CD8-positive, alpha-beta memory T cell (primary cell): ENCODE measurements at regions not wholly inside any gene's neighbourhood (a gene's known extent, or its start where the extent isn't known, plus 50 kb on each side); places are given as distances from the start of the nearest gene placed in this dataset.

Experiments
- CTCF ChIA-PET: fragments of 350-600 bp; sonication (Branson Sonifier 250); formaldehyde crosslinking; loops from one replicate; lab custom pipeline; 2021; ENCODE audit warnings: antibody characterized with exemption; lab: Charles Lee
- POLR2A ChIA-PET: fragments of 350-600 bp; sonication (Branson Sonifier 250); formaldehyde crosslinking; loops from one replicate; lab custom pipeline; 2021; ENCODE audit warnings: antibody characterized with exemption; lab: Charles Lee
- DNase-seq, 5 donors: peaks; one replicate each; pipeline versions ENCODE4 v3.0.0 to v3.0.0-alpha.2; 2020 to 2022; ENCODE audit warnings: mixed read lengths in 1 of 5
- H3K27ac ChIP-seq: one replicate; pipeline ENCODE4 v1.7.0; 2013; ENCODE audit warnings: low read depth, mild to moderate bottlenecking, low read length, moderate library complexity
- H3K27me3 ChIP-seq: 2 replicates; pipeline ENCODE4 v1.7.0; 2013; ENCODE audit warnings: low read length, mild to moderate bottlenecking; ENCODE audit not compliant: insufficient read depth, poor library complexity, severe bottlenecking
- H3K36me3 ChIP-seq: 2 replicates; pipeline ENCODE4 v1.7.0; 2013; ENCODE audit warnings: mild to moderate bottlenecking, low read length, moderate library complexity; ENCODE audit not compliant: insufficient read depth
- H3K4me1 ChIP-seq: 2 replicates; pipeline ENCODE4 v1.7.0; 2013; ENCODE audit warnings: mild to moderate bottlenecking, low read length, moderate library complexity; ENCODE audit not compliant: insufficient read depth
- H3K4me3 ChIP-seq: 2 replicates; pipeline ENCODE4 v1.7.0; 2013; ENCODE audit warnings: mild to moderate bottlenecking, low read length
- H3K9me3 ChIP-seq: 2 replicates; pipeline ENCODE4 v1.7.0; 2013; ENCODE audit warnings: mild to moderate bottlenecking, low read length
- H3K27ac Mint-ChIP-seq, 8 donors: one replicate each; pipeline ENCODE4 v1.8.0; 2020 to 2021; ENCODE audit warnings: mixed read lengths in 8 of 8, mild to moderate bottlenecking in 6 of 8, inconsistent platforms in 3 of 8, moderate library complexity in 3 of 8
- H3K27me3 Mint-ChIP-seq, 2 donors: one replicate each; pipeline ENCODE4 v1.8.0; 2020 to 2021; ENCODE audit warnings: mixed read lengths in 2 of 2, mild to moderate bottlenecking in 1 of 2, moderate library complexity in 1 of 2
- H3K36me3 Mint-ChIP-seq, 3 donors: one replicate each; pipeline ENCODE4 v1.8.0; 2020 to 2021; ENCODE audit warnings: mixed read lengths in 3 of 3, inconsistent platforms in 1 of 3, mild to moderate bottlenecking in 1 of 3
- H3K4me1 Mint-ChIP-seq, 3 donors: one replicate each; pipeline ENCODE4 v1.8.0; 2020 to 2021; ENCODE audit warnings: mixed read lengths in 3 of 3, inconsistent platforms in 1 of 3, mild to moderate bottlenecking in 1 of 3
- H3K4me3 Mint-ChIP-seq, 7 donors: one replicate each; pipeline ENCODE4 v1.8.0; 2020 to 2021; ENCODE audit warnings: mixed read lengths in 7 of 7, mild to moderate bottlenecking in 6 of 7, moderate library complexity in 4 of 7, inconsistent platforms in 2 of 7
- H3K9me3 Mint-ChIP-seq, 5 donors: one replicate each; pipeline ENCODE4 v1.8.0; 2020 to 2022; ENCODE audit warnings: mixed read lengths in 5 of 5, mild to moderate bottlenecking in 3 of 5, moderate library complexity in 2 of 5, inconsistent platforms in 1 of 5

GRCh38 chr9:115289757-115290208 lies 171.8 kb upstream of the TNC start:
- Mint-ChIP-seq H3K4me3 (no peak overlapping the region), H3K4me1 (no peaks in the 10 kb centered on the region), H3K36me3 (no peaks in the 10 kb centered on the region), H3K27me3 (peaks cover 3 to 6% of the 10 kb centered on the region in 2 donors), H3K9me3 (no peaks in the 10 kb centered on the region), H3K27ac (no peak overlapping the region)
- Histone ChIP-seq H3K27ac (no peak overlapping the region), H3K4me1 (no peaks in the 10 kb centered on the region), H3K36me3 (no peaks in the 10 kb centered on the region), H3K9me3 (no peaks in the 10 kb centered on the region), H3K4me3 (no peak overlapping the region), H3K27me3 (no peaks in the 10 kb centered on the region)
- POLR2A ChIA-PET: no interaction called here
- CTCF ChIA-PET: no interaction called here
- DNase-seq: no peak

DNA sequence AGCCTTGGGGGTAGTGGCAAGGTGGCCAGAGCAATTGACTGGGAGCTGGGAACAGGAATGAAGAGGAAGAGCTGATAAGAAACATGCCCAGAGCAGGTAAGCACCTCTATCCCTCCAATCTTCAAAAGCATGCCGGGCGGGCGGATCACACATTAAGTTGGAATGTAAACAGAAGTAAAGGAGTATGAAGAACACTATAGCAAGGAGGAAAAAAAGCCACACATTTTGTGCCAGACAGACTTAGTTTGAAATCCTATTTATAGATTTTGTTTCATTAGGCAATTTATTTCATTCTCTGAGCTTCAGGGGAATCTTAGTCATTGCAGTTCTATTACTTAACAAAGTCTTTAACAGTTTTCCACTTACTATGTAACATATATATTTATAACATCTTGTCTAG lies 173.9 kb upstream of the TNC start:
- CTCF ChIA-PET: no interaction called here
- H3K4me3 Mint-ChIP-seq: no peak overlapping the region
- H3K36me3 ChIP-seq: no peaks in the 10 kb centered on the region
- no peaks in the 10 kb centered on the region for H3K27me3 ChIP-seq
- no peaks in the 10 kb centered on the region for H3K9me3 ChIP-seq
- H3K9me3 Mint-ChIP-seq: peaks cover 0 to 2% (median 0%) of the 10 kb centered on the region in 5 donors
- DNase-seq: no peak
- H3K27me3 Mint-ChIP-seq: peaks cover 6 to 12% of the 10 kb centered on the region in 2 donors
- H3K4me1 Mint-ChIP-seq: no peaks in the 10 kb centered on the region
- H3K4me3 ChIP-seq: no peak overlapping the region
- no peak overlapping the region for H3K27ac ChIP-seq
- H3K27ac Mint-ChIP-seq: no peak overlapping the region
- H3K36me3 Mint-ChIP-seq: no peaks in the 10 kb centered on the region
- POLR2A ChIA-PET: no interaction called here
- H3K4me1 ChIP-seq: no peaks in the 10 kb centered on the region

DNA sequence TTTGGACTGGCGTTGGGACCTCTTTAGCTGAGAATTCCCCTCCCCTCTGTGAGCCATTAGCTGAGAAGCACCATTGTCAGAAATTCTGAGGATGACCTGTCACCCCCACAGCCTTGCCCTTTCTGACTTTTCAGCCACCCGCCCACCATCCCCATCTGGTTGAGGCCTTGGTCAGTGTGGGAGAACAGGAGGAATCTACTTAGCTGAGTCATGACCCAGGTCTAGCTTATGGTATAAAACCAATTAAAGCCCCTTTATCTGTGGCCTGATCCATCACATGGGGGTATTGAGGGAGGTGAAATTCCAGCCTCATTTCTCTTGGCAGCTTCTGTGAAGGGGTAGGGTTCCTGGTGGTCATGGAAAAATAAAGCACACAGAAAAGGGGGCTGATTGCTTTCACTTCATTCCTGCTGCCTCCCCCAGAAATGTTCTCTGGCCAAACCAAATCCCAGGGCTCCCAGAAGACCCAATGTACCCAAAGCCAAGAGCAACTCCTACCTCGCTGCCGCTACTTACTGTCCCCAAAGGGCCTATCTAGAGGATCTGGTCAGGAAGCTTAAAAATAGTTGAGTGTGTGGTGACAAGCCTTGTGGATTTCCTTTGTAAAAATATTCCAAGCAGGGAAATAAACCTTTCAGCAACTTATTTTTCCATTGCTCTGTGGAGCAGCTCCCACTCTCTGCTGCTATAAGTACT lies 174.8 kb upstream of the TNC start:
- Mint-ChIP-seq H3K4me1 (no peaks in the 10 kb centered on the region), H3K4me3 (no peak overlapping the region), H3K36me3 (no peaks in the 10 kb centered on the region), H3K27me3 (peaks cover 6 to 12% of the 10 kb centered on the region in 2 donors), H3K27ac (no peak overlapping the region), H3K9me3 (peaks cover 0 to 2% (median 0%) of the 10 kb centered on the region in 5 donors)
- no peaks in the 10 kb centered on the region for H3K36me3 ChIP-seq
- H3K4me1 ChIP-seq: no peaks in the 10 kb centered on the region
- ChIA-PET CTCF (no interaction called here), POLR2A (no interaction called here)
- no peaks in the 10 kb centered on the region for H3K27me3 ChIP-seq
- DNase-seq: no peak
- no peaks in the 10 kb centered on the region for H3K9me3 ChIP-seq
- no peak overlapping the region for H3K4me3 ChIP-seq
- H3K27ac ChIP-seq: no peak overlapping the region

GRCh38 chr9:115295734-115296133 lies 177.8 kb upstream of the TNC start:
- no peak overlapping the region for H3K4me3 ChIP-seq
- peaks cover 4 to 13% of the 10 kb centered on the region in 2 donors for H3K27me3 Mint-ChIP-seq
- H3K27me3 ChIP-seq: no peaks in the 10 kb centered on the region
- no peak for DNase-seq
- no peak overlapping the region for H3K27ac Mint-ChIP-seq
- no peaks in the 10 kb centered on the region for H3K36me3 ChIP-seq
- ChIA-PET POLR2A (no interaction called here), CTCF (no interaction called here)
- H3K4me1 Mint-ChIP-seq: no peaks in the 10 kb centered on the region
- H3K27ac ChIP-seq: no peak overlapping the region
- H3K4me3 Mint-ChIP-seq: no peak overlapping the region
- H3K9me3 Mint-ChIP-seq: peaks cover 0 to 2% (median 0%) of the 10 kb centered on the region in 5 donors
- no peaks in the 10 kb centered on the region for H3K4me1 ChIP-seq
- H3K9me3 ChIP-seq: no peaks in the 10 kb centered on the region
- H3K36me3 Mint-ChIP-seq: no peaks in the 10 kb centered on the region

- Mint-ChIP-seq H3K4me3 (no peak overlapping the region), H3K9me3 (peaks cover 0 to 2% (median 0%) of the 10 kb centered on the region in 5 donors), H3K27me3 (peaks cover 4 to 13% of the 10 kb centered on the region in 2 donors), H3K36me3 (no peaks in the 10 kb centered on the region), H3K4me1 (no peaks in the 10 kb centered on the region), H3K27ac (no peak overlapping the region)
- Histone ChIP-seq H3K27me3 (no peaks in the 10 kb centered on the region), H3K4me1 (no peaks in the 10 kb centered on the region), H3K4me3 (no peak overlapping the region), H3K36me3 (no peaks in the 10 kb centered on the region), H3K9me3 (no peaks in the 10 kb centered on the region), H3K27ac (no peak overlapping the region)
- POLR2A ChIA-PET: no interaction called here
- DNase-seq: no peak
- CTCF ChIA-PET: no interaction called here
Observed at GRCh38 chr9:115296831-115297565, 179.0 kb upstream of the TNC start.

GRCh38 chr9:115300116-115300515 lies 182.2 kb upstream of the TNC start:
- Mint-ChIP-seq H3K9me3 (peaks cover 0 to 2% (median 0%) of the 10 kb centered on the region in 5 donors), H3K36me3 (no peaks in the 10 kb centered on the region), H3K27ac (no peak overlapping the region), H3K4me3 (no peak overlapping the region), H3K4me1 (no peaks in the 10 kb centered on the region), H3K27me3 (peaks cover 0 to 13% of the 10 kb centered on the region in 2 donors)
- no peaks in the 10 kb centered on the region for H3K4me1 ChIP-seq
- no peaks in the 10 kb centered on the region for H3K9me3 ChIP-seq
- ChIA-PET CTCF (no interaction called here), POLR2A (interaction anchor here (1.1 kb wide), 1 partner anchor 11 kb away, joined by 3 read pairs; no protein-coding TSS in a partner anchor)
- no peaks in the 10 kb centered on the region for H3K36me3 ChIP-seq
- H3K4me3 ChIP-seq: no peak overlapping the region
- no peaks in the 10 kb centered on the region for H3K27me3 ChIP-seq
- DNase-seq: no peak
- H3K27ac ChIP-seq: no peak overlapping the region

DNA sequence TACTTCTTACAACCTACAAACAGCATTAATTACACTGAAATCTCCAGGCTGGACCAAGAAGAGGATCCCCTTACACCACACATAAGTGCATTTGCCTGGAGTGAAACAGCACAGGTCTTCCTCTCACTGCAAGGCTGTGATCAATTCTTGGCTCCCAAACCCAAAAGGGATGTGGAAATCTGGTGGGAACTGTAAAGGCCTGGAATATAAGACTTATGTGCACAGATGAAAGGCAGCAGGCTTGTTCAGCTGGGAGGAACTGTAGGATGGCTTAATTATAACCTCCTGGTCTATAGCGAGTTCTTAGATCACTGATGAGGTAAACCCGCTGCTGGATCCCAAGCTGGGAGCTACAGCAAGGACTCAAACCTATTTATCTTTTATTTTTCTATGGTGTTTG lies 182.9 kb upstream of the TNC start:
- H3K4me3 Mint-ChIP-seq: no peak overlapping the region
- CTCF ChIA-PET: interaction anchor here (0.9 kb wide), 1 partner anchor 13 kb away, joined by 3 read pairs; no protein-coding TSS in a partner anchor

DNA sequence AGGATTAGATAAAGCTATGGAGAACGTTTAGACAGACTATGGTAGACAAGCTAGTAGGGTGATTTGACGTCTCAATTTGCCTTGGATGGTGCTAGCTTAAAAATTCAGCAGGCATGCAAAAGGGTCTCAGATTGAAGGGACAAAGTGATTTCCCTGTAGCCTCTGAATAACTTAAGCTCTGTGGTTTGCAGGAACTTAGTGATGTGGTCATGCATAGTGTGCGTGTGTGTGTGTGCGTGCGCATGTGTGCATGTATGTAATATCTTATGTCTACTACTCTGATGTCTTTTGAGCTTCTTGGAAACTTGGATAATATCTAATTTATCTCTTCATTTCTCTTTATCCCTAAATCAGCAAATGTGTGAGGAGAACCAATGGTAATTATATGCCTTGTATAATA lies 183.6 kb upstream of the TNC start:
- no peak overlapping the region for H3K27ac Mint-ChIP-seq
- DNase-seq: no peak
- H3K36me3 Mint-ChIP-seq: no peaks in the 10 kb centered on the region
- Histone ChIP-seq H3K4me3 (no peak overlapping the region), H3K27ac (no peak overlapping the region), H3K27me3 (no peaks in the 10 kb centered on the region), H3K36me3 (no peaks in the 10 kb centered on the region), H3K9me3 (no peaks in the 10 kb centered on the region), H3K4me1 (no peaks in the 10 kb centered on the region)
- H3K9me3 Mint-ChIP-seq: no peaks in the 10 kb centered on the region
- H3K4me1 Mint-ChIP-seq: no peaks in the 10 kb centered on the region
- H3K27me3 Mint-ChIP-seq: peaks cover 0 to 4% of the 10 kb centered on the region in 2 donors
- CTCF ChIA-PET: interaction anchor here (0.9 kb wide), 1 partner anchor 13 kb away, joined by 3 read pairs; no protein-coding TSS in a partner anchor
- POLR2A ChIA-PET: no interaction called here
- H3K4me3 Mint-ChIP-seq: no peak overlapping the region

More for the DNA sequence above, 182.9 kb upstream of the TNC start:
- peaks cover 0 to 8% of the 10 kb centered on the region in 2 donors for H3K27me3 Mint-ChIP-seq
- Histone ChIP-seq H3K36me3 (no peaks in the 10 kb centered on the region), H3K27me3 (no peaks in the 10 kb centered on the region), H3K4me3 (no peak overlapping the region), H3K27ac (no peak overlapping the region), H3K4me1 (no peaks in the 10 kb centered on the region), H3K9me3 (no peaks in the 10 kb centered on the region)
- H3K27ac Mint-ChIP-seq: no peak overlapping the region
- DNase-seq: no peak
- peaks cover 0 to 2% (median 0%) of the 10 kb centered on the region in 5 donors for H3K9me3 Mint-ChIP-seq
- H3K36me3 Mint-ChIP-seq: no peaks in the 10 kb centered on the region
- H3K4me1 Mint-ChIP-seq: no peaks in the 10 kb centered on the region
- POLR2A ChIA-PET: interaction anchor here (1.1 kb wide), 1 partner anchor 12 kb away, joined by 3 read pairs; no protein-coding TSS in a partner anchor
